HAP-1 (cell line): ENCODE measurements at regions not wholly inside any gene's neighbourhood (a gene's known extent, or its start where the extent isn't known, plus 50 kb on each side); places are given as distances from the start of the nearest gene placed in this dataset.

Experiments used
- DNase-seq, 2 experiments: peaks; one replicate each; pipeline ENCODE4 v3.0.0-alpha.2; 2016 to 2020; ENCODE audit warnings: low spot score in 2 of 2
- H3K27me3 ChIP-seq: fragments of 250-450 bp; sonication (Bioruptor Pico); 2 replicates; pipeline ENCODE4 v1.5.1; 2020; ENCODE audit warnings: low read depth, mild to moderate bottlenecking, moderate library complexity
- H3K36me3 ChIP-seq: fragments of 250-450 bp; sonication (Bioruptor Pico); replicated peaks from 2 replicates; pipeline ENCODE4 v1.5.1; 2020; ENCODE audit warnings: mild to moderate bottlenecking
- H3K4me1 ChIP-seq: fragments of 250-450 bp; sonication (Bioruptor Pico); 2 replicates; pipeline ENCODE4 v1.5.1; 2020; ENCODE audit warnings: mild to moderate bottlenecking
- H3K4me3 ChIP-seq: fragments of 250-450 bp; sonication (Bioruptor Pico); 2 replicates; pipeline ENCODE4 v1.5.1; 2020; ENCODE audit warnings: mild to moderate bottlenecking, moderate library complexity
- H3K9me3 ChIP-seq: fragments of 250-450 bp; sonication (Bioruptor Pico); 2 replicates; pipeline ENCODE4 v1.5.1; 2020; ENCODE audit warnings: mild to moderate bottlenecking, moderate library complexity
- in situ Hi-C: fragments of 300-500 bp; cut with MboI; formaldehyde crosslinking; loops from 3 replicates; pipeline ENCODE4 v1.14.3; 2020; ENCODE audit warnings: low sequenced_read_pairs, inconsistent platforms, mixed read lengths

- Histone ChIP-seq H3K9me3 (no peaks in the 10 kb centered on the region), H3K27me3 (0 out of 2 replicates have a peak, but pooled peaks cover 6% of the 10 kb centered on the region), H3K36me3 (no peaks in the 10 kb centered on the region), H3K4me3 (no peak overlapping the region), H3K4me1 (no peaks in the 10 kb centered on the region)
- DNase-seq: no peak
- in situ Hi-C loops: no loop called here
These were observed 101.8 kb downstream of the MAT2B start for GRCh38 chr5:163607256-163607655.

GRCh38 chr5:163608621-163609020 lies 103.2 kb downstream of the MAT2B start:
- no peak for DNase-seq
- H3K36me3 ChIP-seq: no peaks in the 10 kb centered on the region
- H3K27me3 ChIP-seq: 0 out of 2 replicates have a peak, but pooled peaks cover 6% of the 10 kb centered on the region
- no peaks in the 10 kb centered on the region for H3K9me3 ChIP-seq
- H3K4me3 ChIP-seq: no peak overlapping the region
- H3K4me1 ChIP-seq: no peaks in the 10 kb centered on the region
- in situ Hi-C loops: no loop called here

GRCh38 chr5:163609910-163610309 lies 104.5 kb downstream of the MAT2B start:
- DNase-seq: no peak
- Histone ChIP-seq H3K4me1 (no peaks in the 10 kb centered on the region), H3K9me3 (no peaks in the 10 kb centered on the region), H3K36me3 (no peaks in the 10 kb centered on the region), H3K4me3 (no peak overlapping the region), H3K27me3 (0 out of 2 replicates have a peak, but pooled peaks cover 6% of the 10 kb centered on the region)
- in situ Hi-C loops: no loop called here

GRCh38 chr5:163612358-163613149 lies 107.1 kb downstream of the MAT2B start:
- in situ Hi-C loops: no loop called here
- Histone ChIP-seq H3K4me3 (no peak overlapping the region), H3K9me3 (no peaks in the 10 kb centered on the region), H3K27me3 (no peaks in the 10 kb centered on the region; the same call in 1 of the 2 replicates), H3K36me3 (no peaks in the 10 kb centered on the region), H3K4me1 (no peaks in the 10 kb centered on the region)
- DNase-seq: no peak

GRCh38 chr5:163613150-163613442 lies 107.7 kb downstream of the MAT2B start:
- Histone ChIP-seq H3K36me3 (no peaks in the 10 kb centered on the region), H3K9me3 (no peaks in the 10 kb centered on the region), H3K4me1 (no peaks in the 10 kb centered on the region), H3K27me3 (no peaks in the 10 kb centered on the region; the same call in 1 of the 2 replicates), H3K4me3 (no peak overlapping the region)
- in situ Hi-C loops: no loop called here
- DNase-seq: no peak

- no peaks in the 10 kb centered on the region for H3K36me3 ChIP-seq
- no peak for DNase-seq
- in situ Hi-C loops: no loop called here
These were observed 109.4 kb downstream of the MAT2B start for GRCh38 chr5:163614787-163615186.

GRCh38 chr5:163619273-163619934 lies 114.0 kb downstream of the MAT2B start:
- H3K4me1 ChIP-seq: no peaks in the 10 kb centered on the region
- in situ Hi-C loops: no loop called here
- H3K9me3 ChIP-seq: no peaks in the 10 kb centered on the region
- DNase-seq: no peak
- no peaks in the 10 kb centered on the region for H3K36me3 ChIP-seq
- H3K27me3 ChIP-seq: peaks cover 6% of the 10 kb centered on the region; the same call in 1 of the 2 replicates
- no peak overlapping the region for H3K4me3 ChIP-seq

More at GRCh38 chr5:163614787-163615186, 109.4 kb downstream of the MAT2B start:
- Histone ChIP-seq H3K4me1 (no peaks in the 10 kb centered on the region), H3K27me3 (peaks cover 3% of the 10 kb centered on the region; the same call in 1 of the 2 replicates), H3K9me3 (no peaks in the 10 kb centered on the region), H3K4me3 (no peak overlapping the region)

- no peaks in the 10 kb centered on the region for H3K36me3 ChIP-seq
- no peak overlapping the region for H3K4me3 ChIP-seq
- H3K4me1 ChIP-seq: no peaks in the 10 kb centered on the region
- DNase-seq: no peak
- in situ Hi-C loops: no loop called here
- H3K27me3 ChIP-seq: peaks cover 6% of the 10 kb centered on the region; the same call in 1 of the 2 replicates
- no peaks in the 10 kb centered on the region for H3K9me3 ChIP-seq
These were observed 114.5 kb downstream of the MAT2B start for GRCh38 chr5:163619951-163620350.

- 0 out of 2 replicates have a peak, but pooled peaks cover 6% of the 10 kb centered on the region for H3K27me3 ChIP-seq
- no peak overlapping the region for H3K4me3 ChIP-seq
- in situ Hi-C loops: no loop called here
- no peaks in the 10 kb centered on the region for H3K4me1 ChIP-seq
- DNase-seq: no peak
- H3K9me3 ChIP-seq: no peaks in the 10 kb centered on the region
- no peaks in the 10 kb centered on the region for H3K36me3 ChIP-seq
These were observed 117.4 kb downstream of the MAT2B start for GRCh38 chr5:163622799-163623198.

- 0 out of 2 replicates have a peak, but pooled peaks cover 6% of the 10 kb centered on the region for H3K27me3 ChIP-seq
- DNase-seq: no peak
- no peaks in the 10 kb centered on the region for H3K36me3 ChIP-seq
- no peak overlapping the region for H3K4me3 ChIP-seq
- H3K4me1 ChIP-seq: no peaks in the 10 kb centered on the region
- H3K9me3 ChIP-seq: no peaks in the 10 kb centered on the region
- in situ Hi-C loops: no loop called here
These were observed 118.1 kb downstream of the MAT2B start for GRCh38 chr5:163623524-163623923.

- Histone ChIP-seq H3K36me3 (no peaks in the 10 kb centered on the region), H3K4me3 (no peak overlapping the region), H3K4me1 (no peaks in the 10 kb centered on the region), H3K9me3 (no peaks in the 10 kb centered on the region), H3K27me3 (0 out of 2 replicates have a peak, but pooled peaks cover 3% of the 10 kb centered on the region)
- no peak for DNase-seq
- in situ Hi-C loops: no loop called here
These were observed 118.6 kb downstream of the MAT2B start for GRCh38 chr5:163623986-163624385.

GRCh38 chr5:163624431-163624830 lies 119.0 kb downstream of the MAT2B start:
- Histone ChIP-seq H3K9me3 (no peaks in the 10 kb centered on the region), H3K27me3 (0 out of 2 replicates have a peak, but pooled peaks cover 3% of the 10 kb centered on the region), H3K4me1 (no peaks in the 10 kb centered on the region), H3K36me3 (no peaks in the 10 kb centered on the region), H3K4me3 (no peak overlapping the region)
- DNase-seq: no peak
- in situ Hi-C loops: no loop called here

GRCh38 chr5:163626904-163627434 lies 121.5 kb downstream of the MAT2B start:
- H3K4me3 ChIP-seq: no peak overlapping the region
- H3K36me3 ChIP-seq: no peaks in the 10 kb centered on the region
- in situ Hi-C loops: no loop called here
- no peaks in the 10 kb centered on the region for H3K9me3 ChIP-seq
- no peaks in the 10 kb centered on the region for H3K4me1 ChIP-seq
- 0 out of 2 replicates have a peak, but pooled peaks cover 2% of the 10 kb centered on the region for H3K27me3 ChIP-seq
- no peak for DNase-seq

GRCh38 chr5:163631856-163632255 lies 126.4 kb downstream of the MAT2B start:
- no peaks in the 10 kb centered on the region for H3K9me3 ChIP-seq
- in situ Hi-C loops: no loop called here
- H3K36me3 ChIP-seq: no peaks in the 10 kb centered on the region
- DNase-seq: no peak
- no peaks in the 10 kb centered on the region for H3K4me1 ChIP-seq
- no peaks in the 10 kb centered on the region for H3K27me3 ChIP-seq
- H3K4me3 ChIP-seq: no peak overlapping the region
